Stomach (tissue), 4 donors: ENCODE measurements at regions not wholly inside any gene's neighbourhood (a gene's known extent, or its start where the extent isn't known, plus 50 kb on each side); places are given as distances from the start of the nearest gene placed in this dataset.

Source experiments
- CTCF ChIP-seq, 7 experiments: fragments of 450-650 bp in 4 of 7; fragments of 200-600 bp in 3 of 7; sonication (generic) in 3 of 7; IDR thresholded peaks; one replicate each; pipeline ENCODE4 v1.5.1; 2016 to 2019; ENCODE audit warnings: antibody characterized with exemption in 7 of 7, control low read depth in 2 of 7, mild to moderate bottlenecking in 1 of 7
- POLR2A ChIP-seq, 4 donors: fragments of 450-650 bp; IDR thresholded peaks; one replicate each; pipeline ENCODE4 v1.6.1; 2016; ENCODE audit warnings: antibody characterized with exemption in 4 of 4, control low read depth in 2 of 4, mild to moderate bottlenecking in 1 of 4, moderate library complexity in 1 of 4

DNA sequence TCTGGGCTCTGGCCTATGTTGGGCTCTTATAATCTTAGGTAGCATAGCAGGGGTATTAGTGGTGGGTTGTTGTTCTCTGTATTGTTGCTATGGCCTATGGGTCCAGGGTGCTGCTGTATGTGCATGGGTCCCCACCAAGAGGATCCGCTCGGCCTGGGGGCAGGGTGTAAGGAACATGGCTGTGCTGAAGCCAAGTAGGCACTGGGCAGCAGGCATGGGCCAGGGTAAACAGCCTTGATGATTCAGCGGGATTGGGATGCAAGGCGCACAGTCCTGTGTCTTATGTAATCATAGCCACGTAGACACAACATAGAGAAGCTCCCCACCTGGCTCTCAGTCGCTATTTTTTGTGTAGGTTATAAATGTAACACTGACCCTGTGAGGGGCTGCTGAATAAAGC lies 306.9 kb downstream of the ZPLD1 start:
- TF ChIP-seq CTCF (IDR thresholded peaks at IDR 0.05): no peak
- TF ChIP-seq POLR2A (IDR thresholded peaks at IDR 0.05): no peak
